GM23248 (cell line): ENCODE measurements at regions not wholly inside any gene's neighbourhood (a gene's known extent, or its start where the extent isn't known, plus 50 kb on each side); places are given as distances from the start of the nearest gene placed in this dataset.

ENCODE experiments used
- EZH2 ChIP-seq: fragments of 200-600 bp; sonication (generic); IDR thresholded peaks from 2 replicates; pipeline ENCODE4 v1.6.1; 2018; ENCODE audit warnings: antibody characterized with exemption, mild to moderate bottlenecking; ENCODE audit not compliant: insufficient read depth, poor library complexity, severe bottlenecking
- EZH2phosphoT487 ChIP-seq: fragments of 200-600 bp; sonication (generic); IDR thresholded peaks from 2 replicates; pipeline ENCODE4 v1.6.1; 2018; ENCODE audit warnings: antibody characterized with exemption, moderate library complexity, mild to moderate bottlenecking, low read depth; ENCODE audit not compliant: insufficient read depth

DNA sequence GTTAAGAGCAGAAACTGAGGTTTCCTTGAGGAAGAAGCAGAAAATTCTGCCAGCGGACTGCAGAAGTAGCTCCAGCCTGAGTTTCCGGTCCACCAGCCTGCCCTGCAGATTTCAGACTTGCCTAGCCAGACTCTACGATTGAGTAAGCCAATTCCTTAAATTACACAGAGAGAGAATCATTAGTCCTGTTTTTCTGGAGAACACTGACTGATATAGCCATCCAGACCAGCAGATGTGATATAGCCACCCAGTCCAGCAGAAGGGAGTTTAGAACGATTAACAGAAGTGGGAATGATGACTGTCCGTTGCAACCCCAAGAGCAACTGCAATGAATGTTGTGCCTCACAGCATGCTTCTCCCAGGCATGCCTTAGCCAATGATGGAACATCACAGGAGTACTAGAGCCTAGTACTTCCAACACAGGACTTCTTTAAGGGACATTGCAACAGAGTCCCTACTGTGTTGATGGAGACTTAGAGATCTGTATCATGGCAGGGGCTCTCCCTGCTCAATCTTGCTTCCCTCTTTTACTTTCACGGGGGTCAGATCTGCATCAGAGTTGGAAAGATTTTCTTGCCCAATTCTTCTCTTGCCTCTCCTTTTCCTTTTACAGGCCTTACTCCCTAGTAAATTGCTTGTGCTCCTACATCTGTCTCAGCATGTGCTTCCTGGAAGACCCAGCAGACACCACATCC, 264.6 kb upstream of the CLNK start:
- TF ChIP-seq EZH2 (no peak), EZH2phosphoT487 (no peak)
